Duodenal mucosa (tissue), 2 donors: ENCODE measurements at regions not wholly inside any gene's neighbourhood (a gene's known extent, or its start where the extent isn't known, plus 50 kb on each side); places are given as distances from the start of the nearest gene placed in this dataset.
"Not testable (repeated sequence)": the region's sequence is repeated elsewhere in the genome, so short reads cannot be mapped to it uniquely, and the experiment has no call there.

ENCODE experiments used
- H3K27ac ChIP-seq: one replicate; pipeline ENCODE4 v1.7.0; 2013; ENCODE audit warnings: low read depth, low read length
- H3K27me3 ChIP-seq, 2 donors: one replicate each; pipeline ENCODE4 v1.7.0; 2013; ENCODE audit warnings: low read length in 2 of 2, control low read depth in 1 of 2; ENCODE audit not compliant: insufficient read depth in 2 of 2, control insufficient read depth in 1 of 2
- H3K36me3 ChIP-seq, 2 donors: one replicate each; pipeline ENCODE4 v1.7.0; 2013; ENCODE audit warnings: low read length in 2 of 2, control low read depth in 1 of 2; ENCODE audit not compliant: insufficient read depth in 2 of 2, control insufficient read depth in 1 of 2
- H3K4me1 ChIP-seq, 2 donors: one replicate each; pipeline ENCODE4 v1.7.0; 2013; ENCODE audit warnings: low read length in 2 of 2, control low read depth in 1 of 2; ENCODE audit not compliant: insufficient read depth in 2 of 2, control insufficient read depth in 1 of 2
- H3K4me3 ChIP-seq, 2 donors: one replicate each; pipeline ENCODE4 v1.7.0; 2013; ENCODE audit warnings: low read length in 2 of 2, low read depth in 1 of 2
- H3K9ac ChIP-seq, 2 donors: one replicate each; pipeline ENCODE4 v1.7.0; 2013; ENCODE audit warnings: low read length in 2 of 2, low read depth in 1 of 2
- H3K9me3 ChIP-seq, 2 donors: one replicate each; pipeline ENCODE4 v1.7.0; 2013; ENCODE audit warnings: low read length in 2 of 2, control low read depth in 1 of 2; ENCODE audit not compliant: control insufficient read depth in 1 of 2

GRCh38 chr9:18275313-18275990 lies 198.5 kb upstream of the ADAMTSL1 start:
- H3K27ac ChIP-seq = no peak overlapping the region
- no peaks in the 10 kb centered on the region for H3K4me1 ChIP-seq
- no peaks in the 10 kb centered on the region for H3K27me3 ChIP-seq
- H3K9me3 ChIP-seq = no peaks in the 10 kb centered on the region
- no peak overlapping the region for H3K4me3 ChIP-seq
- no peak overlapping the region for H3K9ac ChIP-seq
- H3K36me3 ChIP-seq = no peaks in the 10 kb centered on the region

- Histone ChIP-seq H3K4me1 (no peaks in the 10 kb centered on the region), H3K27ac (no peak overlapping the region), H3K9me3 (no peaks in the 10 kb centered on the region), H3K27me3 (no peaks in the 10 kb centered on the region), H3K36me3 (no peaks in the 10 kb centered on the region), H3K9ac (no peak overlapping the region), H3K4me3 (no peak overlapping the region)
Measured at GRCh38 chr9:18281291-18281690, 192.7 kb upstream of the ADAMTSL1 start.

- Histone ChIP-seq H3K9me3 (no peaks in the 10 kb centered on the region), H3K27me3 (no peaks in the 10 kb centered on the region), H3K9ac (no peak overlapping the region), H3K27ac (no peak overlapping the region), H3K36me3 (no peaks in the 10 kb centered on the region), H3K4me3 (no peak overlapping the region), H3K4me1 (no peaks in the 10 kb centered on the region)
Measured at GRCh38 chr9:18294229-18294628, 179.7 kb upstream of the ADAMTSL1 start.

- no peaks in the 10 kb centered on the region for H3K36me3 ChIP-seq
- no peaks in the 10 kb centered on the region for H3K9me3 ChIP-seq
- H3K27me3 ChIP-seq = no peaks in the 10 kb centered on the region
- H3K9ac ChIP-seq = no peak overlapping the region
- H3K4me1 ChIP-seq = no peaks in the 10 kb centered on the region
- no peak overlapping the region for H3K4me3 ChIP-seq
- no peak overlapping the region for H3K27ac ChIP-seq
Measured at GRCh38 chr9:18296702-18297055, 177.3 kb upstream of the ADAMTSL1 start.

- Histone ChIP-seq H3K27me3 (no peaks in the 10 kb centered on the region), H3K9ac (no peak overlapping the region), H3K9me3 (no peaks in the 10 kb centered on the region), H3K36me3 (no peaks in the 10 kb centered on the region), H3K4me1 (no peaks in the 10 kb centered on the region), H3K27ac (no peak overlapping the region), H3K4me3 (no peak overlapping the region)
Measured at GRCh38 chr9:18297056-18297841, 176.7 kb upstream of the ADAMTSL1 start.

GRCh38 chr9:18299449-18299848 lies 174.5 kb upstream of the ADAMTSL1 start:
- Histone ChIP-seq H3K9me3 (no peaks in the 10 kb centered on the region), H3K4me3 (no peak overlapping the region), H3K4me1 (no peaks in the 10 kb centered on the region), H3K27me3 (no peaks in the 10 kb centered on the region), H3K36me3 (no peaks in the 10 kb centered on the region), H3K27ac (no peak overlapping the region), H3K9ac (no peak overlapping the region)

- H3K27me3 ChIP-seq, H3K36me3 ChIP-seq, H3K4me1 ChIP-seq, H3K27ac ChIP-seq, H3K9ac ChIP-seq, H3K4me3 ChIP-seq, H3K9me3 ChIP-seq: not testable (repeated sequence)
Measured at GRCh38 chr9:18305167-18305806, 168.7 kb upstream of the ADAMTSL1 start.

GRCh38 chr9:18314316-18314715 lies 159.6 kb upstream of the ADAMTSL1 start:
- no peaks in the 10 kb centered on the region for H3K36me3 ChIP-seq
- H3K4me1 ChIP-seq = no peaks in the 10 kb centered on the region
- H3K9ac ChIP-seq = no peak overlapping the region
- H3K4me3 ChIP-seq = no peak overlapping the region
- no peak overlapping the region for H3K27ac ChIP-seq
- H3K27me3 ChIP-seq = no peaks in the 10 kb centered on the region
- peaks cover 0 to 2% of the 10 kb centered on the region in 2 donors for H3K9me3 ChIP-seq

- Histone ChIP-seq H3K9ac (no peak overlapping the region), H3K27ac (no peak overlapping the region), H3K4me3 (no peak overlapping the region), H3K36me3 (no peaks in the 10 kb centered on the region), H3K27me3 (no peaks in the 10 kb centered on the region), H3K9me3 (peaks cover 0 to 2% of the 10 kb centered on the region in 2 donors), H3K4me1 (no peaks in the 10 kb centered on the region)
Measured at GRCh38 chr9:18317896-18318295, 156.1 kb upstream of the ADAMTSL1 start.

GRCh38 chr9:18319918-18320445 lies 154.0 kb upstream of the ADAMTSL1 start:
- H3K27me3 ChIP-seq = no peaks in the 10 kb centered on the region
- no peak overlapping the region for H3K4me3 ChIP-seq
- H3K27ac ChIP-seq = no peak overlapping the region
- H3K9ac ChIP-seq = no peak overlapping the region
- no peaks in the 10 kb centered on the region for H3K36me3 ChIP-seq
- H3K4me1 ChIP-seq = no peaks in the 10 kb centered on the region
- H3K9me3 ChIP-seq = peaks cover 0 to 2% of the 10 kb centered on the region in 2 donors
